ENCODE measurements at regions not wholly inside any gene's neighbourhood (a gene's known extent, or its start where the extent isn't known, plus 50 kb on each side); places are given as distances from the start of the nearest gene placed in this dataset.
A peak's percentile ranks its signal among the peaks of the same experiment; 100 is the strongest.
"Not testable (repeated sequence)": the region's sequence is repeated elsewhere in the genome, so short reads cannot be mapped to it uniquely, and the experiment has no call there.

- no peak for DNase-seq
These were observed 563.8 kb downstream of the PTPRU start for GRCh38 chr1:29800120-29800519.

DNA sequence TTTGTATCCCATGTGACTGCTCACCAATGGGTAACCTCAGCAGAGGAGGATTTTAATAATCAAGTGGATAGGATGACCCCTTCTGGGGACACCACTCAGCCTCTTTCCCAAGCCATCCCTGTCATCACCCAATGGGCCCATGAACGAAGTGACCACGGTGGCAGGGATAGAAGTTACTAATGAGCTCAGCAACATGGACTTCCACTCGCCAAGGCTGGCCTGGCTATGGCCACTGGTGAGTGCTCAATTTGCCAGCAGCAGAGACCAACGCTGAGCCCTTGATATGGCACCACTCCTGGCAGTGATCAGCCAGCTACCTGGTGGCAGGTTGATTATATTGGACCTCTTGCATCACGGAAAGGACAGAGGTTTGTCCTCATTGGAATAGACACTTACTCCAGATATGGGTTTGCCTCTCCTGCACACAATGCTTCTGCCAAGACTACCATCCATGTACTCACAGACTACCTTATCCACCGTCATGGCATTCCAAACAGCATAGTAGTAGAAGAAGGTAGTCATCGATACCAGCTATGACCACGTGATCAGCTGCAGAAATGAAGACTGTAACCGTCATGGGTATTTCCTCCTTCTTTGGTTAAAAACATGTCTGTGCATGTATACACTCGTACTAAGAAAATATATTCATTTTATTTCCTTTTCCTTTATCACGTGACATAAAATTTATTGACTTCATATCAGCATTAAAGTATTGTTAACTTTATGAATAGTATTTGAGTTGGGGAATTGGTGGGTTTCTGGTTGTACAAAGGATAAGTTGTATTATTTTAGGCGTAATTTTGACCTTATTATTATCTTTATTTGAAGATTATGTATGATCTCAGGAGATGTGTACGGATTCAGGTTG, 562.6 kb downstream of the PTPRU start:
- no peak for DNase-seq

DNA sequence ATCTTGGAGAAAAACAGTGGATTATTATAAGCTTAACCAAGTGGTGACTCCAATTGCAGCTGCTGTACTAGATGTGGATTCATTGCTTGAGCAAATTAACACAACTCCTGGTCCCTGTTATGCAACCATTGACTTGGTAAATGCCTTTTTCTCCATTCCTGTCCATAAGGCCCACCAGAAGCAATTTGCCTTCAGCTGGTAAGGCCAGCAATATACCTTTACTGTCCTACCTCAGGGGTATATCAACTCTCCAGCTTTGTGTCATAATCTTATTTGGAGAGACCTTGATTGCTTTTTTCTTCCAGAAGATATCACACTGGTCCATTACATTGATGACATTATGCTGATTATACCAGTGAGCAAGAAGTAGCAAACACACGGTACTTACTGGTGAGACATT, 560.8 kb downstream of the PTPRU start:
- not testable (repeated sequence) for DNase-seq

- DNase-seq = not testable (repeated sequence)
These were observed 559.6 kb downstream of the PTPRU start for GRCh38 chr1:29795965-29796364.

DNA sequence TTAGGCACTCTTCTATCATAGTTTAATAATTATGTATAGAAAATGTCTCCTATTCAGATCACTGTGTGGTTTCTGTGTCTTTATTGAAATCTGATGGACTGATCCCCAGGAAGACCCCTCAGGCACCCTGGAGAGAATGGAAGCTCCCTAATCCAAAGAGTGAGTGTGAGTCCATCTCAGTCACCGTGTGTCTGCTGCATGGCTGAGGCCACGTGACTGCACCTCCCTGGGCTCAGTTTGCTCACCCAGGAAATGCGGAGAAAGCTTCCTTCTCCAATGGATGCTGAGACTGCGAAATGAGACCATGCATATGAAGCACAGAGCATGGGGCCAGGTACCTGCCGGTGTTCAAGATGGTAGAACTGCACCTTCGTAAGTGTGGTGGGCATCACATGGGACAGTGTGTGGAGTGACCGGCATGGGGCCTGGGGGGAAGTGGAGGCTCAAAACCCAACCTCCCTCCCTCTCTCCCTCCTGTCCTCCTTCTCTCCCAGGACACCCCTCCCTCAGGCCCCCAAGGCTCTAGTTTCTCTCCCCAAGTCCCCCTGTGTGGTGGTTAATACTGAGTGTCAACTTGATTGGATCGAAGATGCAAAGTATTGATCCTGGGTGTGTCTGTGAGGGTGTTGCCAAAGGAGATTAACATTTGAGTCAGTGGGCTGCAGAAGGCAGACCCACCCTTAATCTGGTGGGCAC, 557.5 kb downstream of the PTPRU start:
- no peak for DNase-seq

DNA sequence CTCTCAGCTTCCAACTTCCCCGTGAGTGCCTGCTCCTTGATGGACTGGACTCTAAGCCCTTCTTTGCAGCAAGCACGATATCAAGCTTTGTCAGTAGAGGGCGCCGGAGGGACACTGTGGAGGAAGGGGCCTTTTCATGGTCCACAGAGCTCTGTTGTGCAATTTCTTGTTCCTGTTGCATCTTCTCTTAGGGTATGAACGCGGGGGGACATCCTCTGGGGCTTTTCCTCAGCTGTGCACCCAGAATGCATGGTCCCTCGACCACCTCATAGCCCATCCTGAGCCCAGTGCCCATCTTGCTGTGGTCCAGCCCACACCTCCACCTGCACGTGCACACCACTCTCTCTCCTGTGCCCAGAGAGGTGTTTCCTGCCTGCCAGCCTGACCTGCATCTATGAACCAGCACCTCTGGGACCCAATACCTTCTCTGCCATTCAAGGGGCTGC, 556.8 kb downstream of the PTPRU start:
- peak in 1 of 2 experiments; percentile 45 for DNase-seq

DNA sequence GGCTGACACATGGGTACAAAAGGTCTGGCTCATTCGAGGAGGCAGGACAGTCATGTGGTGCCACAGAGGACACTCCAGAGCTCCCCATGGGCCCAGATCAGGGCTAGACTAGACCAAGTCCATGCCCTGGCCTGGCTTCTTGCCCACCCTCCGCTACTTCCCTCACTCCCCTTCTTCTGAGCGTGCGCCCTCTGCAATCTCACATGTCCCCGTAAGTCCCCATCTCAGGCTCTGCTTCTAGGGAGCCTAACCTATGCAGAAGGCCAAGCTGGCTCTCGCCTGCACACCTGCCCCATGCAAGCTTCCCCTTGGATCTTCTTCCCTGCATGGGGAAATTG, 553.6 kb downstream of the PTPRU start:
- DNase-seq = no peak

DNA sequence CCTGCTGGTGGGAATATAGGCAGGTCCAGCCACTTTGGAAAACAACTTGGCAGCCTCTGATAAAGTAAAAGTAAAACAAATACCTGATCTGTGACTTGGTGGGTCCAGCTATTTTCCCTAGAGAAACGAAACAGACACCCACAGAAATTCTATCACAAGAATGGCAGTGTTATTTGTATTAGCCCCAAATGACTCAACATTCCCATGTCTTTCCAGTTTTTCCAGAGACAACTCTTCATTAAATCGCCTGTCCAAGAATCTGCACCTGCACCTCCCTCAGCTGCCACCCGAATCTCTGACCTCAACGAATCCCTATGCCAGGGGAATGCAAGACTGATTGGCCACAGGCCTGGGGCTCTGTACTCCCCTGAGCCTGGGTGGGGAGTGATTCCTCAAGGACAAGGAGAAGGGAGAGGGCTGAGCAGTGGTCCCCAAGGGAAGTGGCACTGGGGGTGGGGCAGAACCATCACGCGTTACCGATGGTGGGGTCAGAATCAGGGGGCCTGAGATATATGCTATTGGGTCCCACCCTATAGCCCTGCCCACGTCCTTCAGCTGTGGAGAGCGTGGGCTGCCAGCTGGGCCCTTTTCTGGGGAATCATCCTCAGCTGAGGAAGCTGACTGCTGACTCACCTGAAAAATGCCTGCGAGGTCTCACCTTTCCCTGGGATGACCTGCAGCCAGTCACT, 553.0 kb downstream of the PTPRU start:
- DNase-seq = no peak

DNA sequence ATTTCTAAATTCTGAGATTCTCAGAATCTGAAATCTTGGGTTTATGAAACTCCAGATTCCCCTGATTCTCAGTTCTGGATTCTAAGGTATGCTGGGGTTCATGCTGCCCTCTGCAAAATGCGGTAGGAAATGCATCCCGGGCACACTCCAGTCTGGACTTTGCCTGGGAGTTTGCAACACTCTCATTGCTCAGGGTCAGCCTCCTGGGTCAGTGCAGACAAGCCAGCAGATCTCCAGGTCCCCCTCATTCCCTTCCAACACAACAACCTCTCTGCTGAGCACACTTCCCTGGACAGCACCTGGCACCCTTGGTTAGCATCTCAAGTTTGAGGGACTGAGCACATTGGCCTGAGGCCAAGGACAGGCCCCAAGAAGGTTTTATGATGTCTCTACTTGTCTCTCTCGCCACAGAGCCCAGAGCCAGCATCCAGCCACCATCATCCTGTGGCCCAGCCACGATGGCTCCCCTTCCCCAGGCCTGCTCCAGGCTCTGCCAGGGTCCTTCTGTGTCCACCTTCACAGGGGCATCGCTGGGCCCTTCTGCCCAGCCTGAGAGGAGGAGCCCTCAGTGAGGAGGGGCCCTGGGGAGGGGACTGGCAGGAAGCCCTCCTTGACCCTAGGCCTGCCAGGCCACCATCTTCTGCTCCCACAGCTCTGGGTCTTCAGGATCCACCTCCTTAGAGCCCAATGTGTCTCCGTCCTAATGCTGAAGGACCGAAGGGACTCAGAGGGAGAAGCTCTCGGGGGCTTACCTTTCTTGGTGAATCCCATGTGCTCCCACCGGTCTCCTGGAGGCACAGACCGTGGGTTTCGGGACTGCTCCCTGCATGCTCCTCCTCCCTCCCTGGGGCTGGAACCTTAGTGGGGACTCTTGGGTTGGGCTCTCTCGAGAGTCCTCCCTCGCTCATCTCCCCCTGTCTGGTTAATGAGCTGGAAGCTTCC, 550.7 kb downstream of the PTPRU start:
- no peak for DNase-seq

DNA sequence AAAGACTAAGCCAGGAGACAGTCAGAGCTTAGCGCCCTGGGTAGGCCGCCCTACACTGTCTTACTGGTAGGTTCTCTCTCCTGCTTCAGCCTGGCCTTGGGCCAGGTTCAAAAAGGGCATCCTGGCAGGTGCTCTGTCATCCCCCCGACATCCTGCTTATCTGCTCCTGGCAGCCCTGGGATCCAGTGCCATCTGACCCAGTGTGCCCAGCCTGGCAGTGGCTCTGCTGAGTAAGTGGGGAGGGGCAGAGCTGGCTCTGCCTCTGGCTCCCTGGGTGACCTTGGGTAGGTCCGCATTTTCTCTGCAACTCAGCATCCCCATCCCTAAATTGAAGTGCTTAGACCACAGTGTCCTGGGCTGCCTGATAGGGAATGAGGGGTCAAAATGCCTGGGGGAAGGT, 549.9 kb downstream of the PTPRU start:
- no peak for DNase-seq

- DNase-seq = no peak
These were observed 549.2 kb downstream of the PTPRU start for GRCh38 chr1:29785554-29785953.

GRCh38 chr1:29785137-29785527, 548.8 kb downstream of the PTPRU start:
- no peak for DNase-seq

DNA sequence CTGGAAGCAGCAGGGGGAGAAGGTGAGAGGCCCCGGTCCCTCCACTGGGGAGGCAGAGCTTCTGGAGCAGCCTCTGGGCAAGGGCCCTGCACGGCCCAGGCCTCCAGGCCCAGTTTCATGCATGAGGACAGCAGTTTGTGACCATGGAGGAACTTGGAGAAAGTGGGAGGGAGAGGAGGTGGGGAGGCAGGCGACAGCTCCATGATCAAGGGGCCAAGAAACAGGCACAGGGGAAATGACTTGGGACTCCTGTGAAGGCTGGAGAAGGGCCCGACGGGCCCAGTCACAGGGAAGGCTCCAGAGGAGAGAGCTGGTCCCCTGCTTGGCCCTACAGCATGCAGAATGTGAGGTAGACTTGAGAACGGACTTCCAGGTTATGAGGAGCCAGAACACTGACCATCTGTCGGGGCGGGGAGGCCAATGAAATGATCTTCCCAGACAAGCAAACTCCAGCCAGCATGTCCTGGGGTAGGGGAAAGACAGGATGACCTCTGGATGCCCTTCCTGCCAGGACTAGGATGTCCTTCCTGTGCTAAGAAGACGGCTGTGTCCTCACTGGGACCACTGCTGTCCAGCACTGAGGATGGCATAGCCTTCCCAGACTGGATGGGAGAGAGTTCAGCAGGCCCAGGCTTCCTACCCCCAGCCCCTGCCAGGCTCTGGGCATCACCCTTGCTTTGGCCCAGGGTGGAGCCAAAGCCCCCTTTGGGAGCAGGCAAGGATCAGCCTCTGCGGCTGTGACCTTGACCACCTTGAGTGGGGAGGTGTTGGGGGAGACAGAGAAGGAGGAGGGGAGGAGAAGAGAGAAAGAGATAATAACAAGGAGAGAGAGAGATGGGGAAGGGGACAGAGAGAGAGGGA, 548.2 kb downstream of the PTPRU start:
- DNase-seq = no peak

GRCh38 chr1:29783508-29784275, 547.4 kb downstream of the PTPRU start:
- DNase-seq = no peak

- DNase-seq = no peak
These were observed 546.7 kb downstream of the PTPRU start for GRCh38 chr1:29782846-29783507.

- no peak for DNase-seq
These were observed 542.8 kb downstream of the PTPRU start for GRCh38 chr1:29779146-29779545.

- DNase-seq = no peak
These were observed 541.2 kb downstream of the PTPRU start for GRCh38 chr1:29777522-29777921.

GRCh38 chr1:29774355-29774754, 538.0 kb downstream of the PTPRU start:
- no peak for DNase-seq

GRCh38 chr1:29772584-29773100, 536.3 kb downstream of the PTPRU start:
- no peak for DNase-seq

All from stimulated activated CD4-positive, alpha-beta T cell treated with anti-CD3 and anti-CD28 coated beads, Interleukin-4, amount 100 ng/mL, for 4 hours (primary cell).